Activated CD4-positive, CD25-positive, alpha-beta regulatory T cell (primary cell): ENCODE measurements at regions not wholly inside any gene's neighbourhood (a gene's known extent, or its start where the extent isn't known, plus 50 kb on each side); places are given as distances from the start of the nearest gene placed in this dataset.
"Not testable (repeated sequence)": the region's sequence is repeated elsewhere in the genome, so short reads cannot be mapped to it uniquely, and the experiment has no call there.

ENCODE experiments used
- DNase-seq, 4 experiments: peaks; one replicate each; lab custom pipeline; 2025; lab: John Stamatoyannopoulos, UW

- DNase-seq = no peak
Observed at GRCh38 chr10:129041916-129042315, 425.1 kb upstream of the MGMT start.

- no peak for DNase-seq
Observed at GRCh38 chr10:129042776-129043595, 424.1 kb upstream of the MGMT start.

- no peak for DNase-seq
Observed at GRCh38 chr10:129043691-129044090, 423.4 kb upstream of the MGMT start.

GRCh38 chr10:129045599-129045998 lies 421.4 kb upstream of the MGMT start:
- DNase-seq = no peak

DNA sequence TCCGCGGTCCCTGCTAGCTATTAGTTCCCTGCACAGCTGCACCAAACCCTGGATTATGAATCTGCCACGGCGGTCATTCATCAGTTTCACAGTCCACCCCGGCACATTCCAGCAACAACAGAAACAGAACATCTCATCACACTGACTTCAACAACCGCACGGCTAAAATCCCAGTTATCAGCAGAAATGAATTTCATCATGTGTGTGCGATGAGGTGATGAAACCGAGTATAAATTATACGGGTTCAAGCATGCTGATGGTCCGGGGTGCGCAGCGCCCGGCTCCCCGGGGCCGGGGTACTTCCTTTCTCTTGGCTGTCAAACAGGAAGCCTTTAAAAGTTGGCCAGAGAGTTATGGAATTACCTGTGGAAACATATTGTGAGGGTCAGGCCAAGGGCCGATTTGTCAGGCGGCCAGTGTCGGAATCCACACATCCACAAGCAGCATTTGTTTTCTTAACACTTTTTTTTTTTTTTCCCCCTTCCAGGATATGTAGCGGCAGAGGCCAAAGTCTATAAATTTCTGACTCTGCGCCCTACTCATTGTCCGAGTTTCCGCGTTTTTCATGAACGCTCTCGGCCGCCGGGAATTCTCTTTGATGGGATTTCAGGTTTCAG lies 420.9 kb upstream of the MGMT start:
- DNase-seq = no peak

- DNase-seq = no peak
Observed at GRCh38 chr10:129046962-129047361, 420.1 kb upstream of the MGMT start.

DNA sequence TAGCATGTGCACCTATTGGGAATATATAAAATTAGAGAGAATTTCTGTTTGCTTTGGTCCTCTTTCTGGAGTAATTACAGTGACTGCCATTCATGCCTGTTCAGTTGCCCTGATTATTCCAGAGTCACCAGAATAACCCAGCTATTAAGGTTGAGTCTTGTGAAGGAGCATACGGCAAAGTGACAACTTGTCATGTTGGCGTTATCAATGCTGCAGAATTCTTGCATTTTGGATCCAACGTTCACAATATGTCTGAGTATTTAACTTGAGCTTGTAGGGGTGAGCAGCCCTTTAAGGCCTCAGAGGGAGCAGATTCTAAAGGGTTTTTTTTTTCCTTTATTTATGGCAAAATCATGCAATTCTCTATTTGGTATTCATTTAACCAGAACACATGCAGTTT lies 419.4 kb upstream of the MGMT start:
- DNase-seq = no peak

DNA sequence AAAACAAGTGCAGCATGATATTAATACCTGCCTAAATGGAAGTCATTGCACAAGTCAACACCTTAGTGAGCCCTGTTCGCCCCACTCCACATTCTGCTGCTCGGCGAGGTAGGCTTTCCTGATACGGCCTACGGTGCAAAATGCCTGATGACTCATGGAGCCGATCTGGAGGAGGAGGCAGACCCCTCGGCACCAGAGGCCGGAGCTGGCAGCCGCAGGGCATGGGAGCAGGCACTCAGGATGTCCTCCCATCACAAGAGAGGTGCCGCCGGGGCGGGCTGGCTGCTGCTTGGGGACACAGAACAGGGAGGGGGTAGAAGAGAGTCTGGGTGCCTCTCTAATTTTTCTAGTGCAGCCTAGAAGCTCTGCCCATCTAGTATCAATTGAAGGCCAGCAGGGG lies 418.5 kb upstream of the MGMT start:
- no peak for DNase-seq

DNA sequence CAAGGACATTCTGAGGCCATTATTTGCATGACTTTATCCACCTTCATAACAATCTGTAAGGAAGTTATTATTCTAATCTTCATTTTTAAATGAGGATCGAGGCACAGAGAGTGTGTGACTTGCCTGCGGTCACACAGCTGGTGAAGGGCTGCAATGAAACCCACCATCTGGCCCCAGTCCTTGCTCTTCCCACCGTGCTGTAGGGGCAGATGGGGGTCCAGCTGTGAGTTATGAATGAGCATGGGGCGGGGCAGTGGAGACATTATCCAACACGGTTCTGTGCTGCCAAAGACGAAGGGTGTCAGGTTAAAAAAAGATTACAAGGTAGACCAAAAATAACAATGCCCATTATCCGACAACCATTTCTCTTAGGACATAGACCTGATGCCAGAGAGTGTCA lies 417.5 kb upstream of the MGMT start:
- DNase-seq = no peak

DNA sequence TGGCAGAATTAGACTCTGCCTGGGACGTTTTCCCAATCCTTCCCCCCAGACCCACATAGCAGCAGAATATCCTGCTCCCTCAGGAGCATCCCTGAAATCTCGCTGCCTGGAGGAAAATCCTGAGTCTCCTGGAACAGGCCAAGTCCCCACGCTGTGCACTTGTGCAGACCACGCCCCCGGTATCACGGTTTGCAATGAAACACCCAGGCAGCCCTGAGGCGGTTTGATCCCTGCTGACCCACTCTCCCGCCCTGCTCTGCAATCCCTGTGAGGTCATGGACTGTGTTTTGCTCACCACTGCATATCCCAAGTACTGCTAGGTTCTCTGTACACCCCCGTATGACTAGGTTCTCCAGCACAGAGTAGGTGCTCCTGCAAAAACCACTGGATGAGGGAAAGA lies 411.8 kb upstream of the MGMT start:
- no peak for DNase-seq

DNA sequence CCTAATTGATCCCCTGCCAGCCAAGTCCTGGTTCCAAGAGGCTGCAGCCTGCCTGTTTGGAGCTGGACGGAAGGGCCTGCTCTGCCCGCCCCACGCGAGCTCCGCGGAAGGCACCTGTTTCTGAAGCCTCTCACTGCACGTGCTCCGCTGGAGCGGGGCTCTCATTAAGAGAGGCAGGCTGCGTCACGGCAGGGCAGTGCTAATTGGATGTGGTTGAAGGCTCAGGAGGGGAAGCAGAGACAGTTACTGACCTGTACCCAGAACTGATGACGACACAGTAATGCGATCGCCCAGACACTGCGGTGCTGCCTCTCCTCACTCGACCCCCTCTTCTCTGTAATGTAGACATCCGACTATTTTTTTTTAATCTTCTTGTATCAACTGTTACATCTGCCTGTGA lies 411.1 kb upstream of the MGMT start:
- DNase-seq = no peak

DNA sequence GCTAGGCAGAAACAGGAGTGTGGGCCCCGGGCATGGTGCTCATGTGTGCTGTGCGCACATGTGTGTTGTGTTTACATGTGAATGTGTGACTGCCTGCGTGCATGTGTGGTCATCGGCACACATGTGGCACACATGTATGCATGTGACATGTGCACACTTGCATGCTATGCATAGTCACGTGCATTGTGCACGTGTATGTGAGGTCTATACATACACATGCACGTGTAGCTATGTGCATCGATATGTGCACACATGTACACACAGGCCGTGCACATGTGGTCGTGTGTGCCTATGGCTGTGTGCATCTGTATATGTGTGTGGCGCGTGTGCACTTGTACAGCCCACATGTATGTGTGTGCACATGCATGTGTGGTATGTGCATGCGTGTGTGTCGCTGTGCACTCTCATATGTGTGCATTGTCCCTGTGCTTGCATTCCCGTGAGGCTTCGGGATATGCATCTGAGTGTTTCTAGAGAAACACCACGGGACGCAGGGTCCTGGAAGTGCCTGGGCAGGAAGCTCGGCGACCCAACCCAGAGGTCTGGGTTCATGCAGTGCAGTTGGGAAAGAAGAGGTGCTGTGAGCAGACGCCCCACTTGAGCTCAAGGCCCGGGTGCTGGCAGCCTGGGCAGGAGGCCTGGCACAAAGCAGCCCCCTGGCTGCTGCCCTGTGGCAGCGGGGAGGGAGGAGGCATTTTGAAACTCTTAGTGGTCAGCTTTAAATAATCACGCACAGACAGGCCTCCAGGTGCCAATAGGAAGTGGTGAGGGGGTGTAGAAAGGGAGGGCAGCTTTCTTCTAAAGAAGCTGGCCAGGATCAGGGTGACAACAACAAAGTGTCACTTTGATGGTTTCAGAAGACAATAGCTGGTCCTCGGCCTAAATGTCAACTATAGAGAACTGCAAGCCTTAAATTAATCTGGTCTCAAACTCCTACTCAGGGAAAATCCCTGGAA lies 410.0 kb upstream of the MGMT start:
- no peak for DNase-seq

GRCh38 chr10:129057856-129058663 lies 409.0 kb upstream of the MGMT start:
- DNase-seq = peak in 2 of 4 experiments; percentile 8 to 44

- DNase-seq = no peak
Observed at GRCh38 chr10:129058664-129059155, 408.3 kb upstream of the MGMT start.

GRCh38 chr10:129059977-129060376 lies 407.1 kb upstream of the MGMT start:
- DNase-seq = no peak

DNA sequence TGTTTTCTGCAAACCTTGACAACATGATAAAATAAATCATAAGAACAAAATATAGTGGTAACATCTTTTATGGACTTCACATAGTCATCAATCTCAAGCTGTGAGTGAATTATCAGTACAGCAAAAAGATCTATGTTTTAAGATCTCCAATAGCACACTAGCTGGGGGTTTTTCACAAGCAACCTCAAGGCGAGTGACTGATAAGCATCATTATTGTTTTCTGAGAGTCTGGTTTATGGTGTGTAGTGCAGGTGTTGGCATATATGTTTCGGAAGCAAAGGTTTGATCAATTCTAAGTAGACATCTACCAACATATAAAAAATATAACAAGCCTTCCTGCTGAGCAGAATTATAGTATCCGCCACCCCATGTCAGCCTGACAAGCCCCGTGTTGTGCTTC lies 403.8 kb upstream of the MGMT start:
- no peak for DNase-seq

- no peak for DNase-seq
Observed at GRCh38 chr10:129063877-129064276, 403.2 kb upstream of the MGMT start.

GRCh38 chr10:129066529-129066928 lies 400.5 kb upstream of the MGMT start:
- DNase-seq = not testable (repeated sequence)

GRCh38 chr10:129071411-129071810 lies 395.6 kb upstream of the MGMT start:
- DNase-seq = not testable (repeated sequence)

DNA sequence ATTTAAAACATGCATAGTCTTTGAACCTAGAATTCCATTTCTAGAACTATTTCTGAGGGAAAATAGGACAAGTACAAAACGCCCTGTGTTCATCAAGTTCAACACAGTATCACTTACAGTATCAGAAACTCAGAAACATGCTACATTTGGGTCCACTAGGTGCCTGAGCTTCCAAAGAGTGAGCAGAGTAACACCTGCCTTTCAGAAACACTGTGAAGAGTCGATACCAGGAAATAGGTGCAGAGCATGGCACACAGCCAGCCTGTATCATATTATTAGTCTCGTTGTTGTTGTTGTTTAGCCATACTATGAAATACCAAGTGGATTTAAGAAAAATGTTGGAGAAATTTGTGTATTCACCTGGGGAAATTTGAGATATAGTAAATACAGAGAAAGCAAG lies 392.1 kb upstream of the MGMT start:
- DNase-seq = no peak

GRCh38 chr10:129075508-129075907 lies 391.5 kb upstream of the MGMT start:
- no peak for DNase-seq

GRCh38 chr10:129075927-129076326 lies 391.1 kb upstream of the MGMT start:
- DNase-seq = no peak
